Ishikawa (cell line): ENCODE measurements at regions not wholly inside any gene's neighbourhood (a gene's known extent, or its start where the extent isn't known, plus 50 kb on each side); places are given as distances from the start of the nearest gene placed in this dataset.

ENCODE experiments used
- CEBPB ChIP-seq: IDR thresholded peaks from 2 replicates; pipeline ENCODE4 v1.6.1; 2012
- CREB1 ChIP-seq: IDR thresholded peaks from 2 replicates; pipeline ENCODE4 v1.6.1; 2012; ENCODE audit warnings: low read depth
- EGR1 ChIP-seq: IDR thresholded peaks from 2 replicates; pipeline ENCODE4 v1.6.1; 2012
- EP300 ChIP-seq: IDR thresholded peaks from 2 replicates; pipeline ENCODE4 v1.6.1; 2012; ENCODE audit warnings: borderline replicate concordance
- FOXM1 ChIP-seq: IDR thresholded peaks from 2 replicates; pipeline ENCODE4 v1.6.1; 2012; ENCODE audit warnings: low read depth, borderline replicate concordance
- NFIC ChIP-seq: IDR thresholded peaks from 2 replicates; pipeline ENCODE4 v1.6.1; 2012
- RAD21 ChIP-seq: IDR thresholded peaks from 2 replicates; pipeline ENCODE4 v1.6.1; 2012; ENCODE audit warnings: low read depth
- TAF1 ChIP-seq: IDR thresholded peaks from 2 replicates; pipeline ENCODE4 v1.6.1; 2012; ENCODE audit warnings: low read depth, mild to moderate bottlenecking
- TCF12 ChIP-seq: IDR thresholded peaks from 2 replicates; pipeline ENCODE4 v1.6.1; 2012; ENCODE audit warnings: low read depth
- TEAD4 ChIP-seq: IDR thresholded peaks from 2 replicates; pipeline ENCODE4 v1.6.1; 2012
- YY1 ChIP-seq: IDR thresholded peaks from 2 replicates; pipeline ENCODE4 v1.6.1; 2012; ENCODE audit warnings: low read depth
- ZBTB7A ChIP-seq: IDR thresholded peaks from 2 replicates; pipeline ENCODE4 v1.6.1; 2012; ENCODE audit warnings: low read depth
- TF ChIP-seq, protein P1 (sequence below): IDR thresholded peaks from 2 replicates; pipeline ENCODE4 v1.6.1; 2012
- TF ChIP-seq, protein P2 (sequence below): IDR thresholded peaks from 2 replicates; pipeline ENCODE4 v1.6.1; 2012
- TF ChIP-seq, protein P3 (sequence below): IDR thresholded peaks from 2 replicates; pipeline ENCODE4 v1.6.1; 2012; ENCODE audit warnings: low read depth, mild to moderate bottlenecking

DNA sequence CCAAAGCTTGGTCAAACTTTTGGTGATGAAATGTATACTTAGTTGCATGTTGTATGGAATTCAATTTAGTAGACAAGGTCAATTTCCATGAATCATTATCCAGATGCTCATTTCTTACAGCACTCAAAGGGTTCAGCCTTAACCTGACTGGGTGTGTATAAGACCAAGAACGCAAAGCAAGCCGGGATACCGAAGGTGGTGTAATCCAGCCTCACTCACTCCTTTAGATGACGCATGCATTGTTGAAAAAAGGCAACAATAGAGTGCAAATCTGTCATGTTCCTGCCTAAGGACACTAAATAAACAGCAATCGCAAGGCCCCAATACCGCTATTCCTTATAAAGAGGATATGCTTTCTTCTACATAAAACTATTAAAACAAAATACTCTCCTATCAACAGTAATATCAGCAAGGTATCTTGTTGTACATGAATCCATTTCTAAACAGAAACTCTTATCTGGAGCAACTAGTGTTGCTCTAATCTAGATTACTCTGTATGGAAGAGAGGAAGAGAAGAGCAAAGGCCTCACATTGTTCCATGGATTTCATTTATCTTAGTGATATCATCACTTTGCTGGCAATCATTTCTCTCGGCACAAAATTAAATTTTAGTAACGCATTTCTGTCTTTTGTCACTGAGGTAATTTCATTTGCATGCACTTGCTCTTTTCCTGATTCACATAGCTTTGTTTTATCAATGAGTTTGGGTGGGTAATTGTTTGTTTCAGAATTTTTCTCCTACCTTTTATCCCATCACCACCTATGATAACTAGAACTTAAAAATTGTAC lies 96.2 kb downstream of the PLK2 start:
- TF ChIP-seq CREB1 (no peak), EGR1 (no peak)

DNA sequence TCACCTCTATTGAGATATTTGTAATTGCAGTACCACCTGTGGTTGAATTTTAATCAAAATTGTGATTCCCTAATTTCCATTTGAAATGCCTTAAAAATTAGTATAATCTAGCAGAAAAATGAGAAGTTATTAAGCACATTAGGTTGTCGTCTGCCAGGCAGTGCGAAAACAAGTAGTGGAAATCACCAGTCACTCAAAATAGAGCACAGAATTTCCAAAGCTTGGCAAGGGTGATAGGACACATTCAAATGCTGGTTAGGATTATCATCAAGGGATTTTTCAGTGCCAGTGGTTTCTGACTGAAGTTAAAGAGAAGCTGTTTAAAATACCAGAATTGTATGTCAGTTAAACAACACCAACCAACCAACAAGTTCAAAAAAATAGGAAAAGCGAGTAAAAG lies 97.8 kb downstream of the PLK2 start:
- TF ChIP-seq, protein P1, sequence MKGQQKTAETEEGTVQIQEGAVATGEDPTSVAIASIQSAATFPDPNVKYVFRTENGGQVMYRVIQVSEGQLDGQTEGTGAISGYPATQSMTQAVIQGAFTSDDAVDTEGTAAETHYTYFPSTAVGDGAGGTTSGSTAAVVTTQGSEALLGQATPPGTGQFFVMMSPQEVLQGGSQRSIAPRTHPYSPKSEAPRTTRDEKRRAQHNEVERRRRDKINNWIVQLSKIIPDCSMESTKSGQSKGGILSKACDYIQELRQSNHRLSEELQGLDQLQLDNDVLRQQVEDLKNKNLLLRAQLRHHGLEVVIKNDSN = no peak
- no peak for TF ChIP-seq ZBTB7A
- TF ChIP-seq TEAD4 = no peak
- TF ChIP-seq, protein P2, sequence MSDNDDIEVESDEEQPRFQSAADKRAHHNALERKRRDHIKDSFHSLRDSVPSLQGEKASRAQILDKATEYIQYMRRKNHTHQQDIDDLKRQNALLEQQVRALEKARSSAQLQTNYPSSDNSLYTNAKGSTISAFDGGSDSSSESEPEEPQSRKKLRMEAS = no peak
- no peak for TF ChIP-seq TCF12
- TF ChIP-seq CEBPB = no peak
- no peak for TF ChIP-seq FOXM1
- TF ChIP-seq NFIC = no peak
- no peak for TF ChIP-seq RAD21
- TF ChIP-seq YY1 = no peak
- TF ChIP-seq, protein P3, sequence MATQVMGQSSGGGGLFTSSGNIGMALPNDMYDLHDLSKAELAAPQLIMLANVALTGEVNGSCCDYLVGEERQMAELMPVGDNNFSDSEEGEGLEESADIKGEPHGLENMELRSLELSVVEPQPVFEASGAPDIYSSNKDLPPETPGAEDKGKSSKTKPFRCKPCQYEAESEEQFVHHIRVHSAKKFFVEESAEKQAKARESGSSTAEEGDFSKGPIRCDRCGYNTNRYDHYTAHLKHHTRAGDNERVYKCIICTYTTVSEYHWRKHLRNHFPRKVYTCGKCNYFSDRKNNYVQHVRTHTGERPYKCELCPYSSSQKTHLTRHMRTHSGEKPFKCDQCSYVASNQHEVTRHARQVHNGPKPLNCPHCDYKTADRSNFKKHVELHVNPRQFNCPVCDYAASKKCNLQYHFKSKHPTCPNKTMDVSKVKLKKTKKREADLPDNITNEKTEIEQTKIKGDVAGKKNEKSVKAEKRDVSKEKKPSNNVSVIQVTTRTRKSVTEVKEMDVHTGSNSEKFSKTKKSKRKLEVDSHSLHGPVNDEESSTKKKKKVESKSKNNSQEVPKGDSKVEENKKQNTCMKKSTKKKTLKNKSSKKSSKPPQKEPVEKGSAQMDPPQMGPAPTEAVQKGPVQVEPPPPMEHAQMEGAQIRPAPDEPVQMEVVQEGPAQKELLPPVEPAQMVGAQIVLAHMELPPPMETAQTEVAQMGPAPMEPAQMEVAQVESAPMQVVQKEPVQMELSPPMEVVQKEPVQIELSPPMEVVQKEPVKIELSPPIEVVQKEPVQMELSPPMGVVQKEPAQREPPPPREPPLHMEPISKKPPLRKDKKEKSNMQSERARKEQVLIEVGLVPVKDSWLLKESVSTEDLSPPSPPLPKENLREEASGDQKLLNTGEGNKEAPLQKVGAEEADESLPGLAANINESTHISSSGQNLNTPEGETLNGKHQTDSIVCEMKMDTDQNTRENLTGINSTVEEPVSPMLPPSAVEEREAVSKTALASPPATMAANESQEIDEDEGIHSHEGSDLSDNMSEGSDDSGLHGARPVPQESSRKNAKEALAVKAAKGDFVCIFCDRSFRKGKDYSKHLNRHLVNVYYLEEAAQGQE = no peak
- TF ChIP-seq CREB1 = no peak
- no peak for TF ChIP-seq EP300
- no peak for TF ChIP-seq EGR1
- no peak for TF ChIP-seq TAF1

DNA sequence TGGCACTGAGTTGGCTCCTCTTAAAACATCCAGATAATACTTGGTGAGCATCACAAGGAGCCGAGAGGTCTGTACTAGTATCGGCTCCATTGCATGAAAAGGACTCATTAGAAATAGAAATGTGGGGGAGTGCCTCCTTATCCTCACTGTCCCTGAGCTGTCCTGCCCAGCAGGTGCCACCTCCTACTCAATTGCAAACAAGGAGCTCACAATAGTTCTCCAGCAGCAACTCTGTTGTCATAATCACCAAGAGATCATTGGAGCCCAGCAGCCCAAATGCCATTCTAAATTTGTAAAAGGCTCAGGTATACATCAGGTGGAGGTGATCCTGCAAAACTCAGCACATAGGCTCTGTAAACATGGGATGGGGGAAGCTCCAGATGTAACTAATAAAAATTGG lies 99.1 kb downstream of the PLK2 start:
- TF ChIP-seq, protein P3 = no peak
- no peak for TF ChIP-seq TAF1
- TF ChIP-seq CREB1 = no peak
- TF ChIP-seq RAD21 = no peak
- no peak for TF ChIP-seq EP300
- TF ChIP-seq TEAD4 = no peak
- no peak for TF ChIP-seq ZBTB7A

DNA sequence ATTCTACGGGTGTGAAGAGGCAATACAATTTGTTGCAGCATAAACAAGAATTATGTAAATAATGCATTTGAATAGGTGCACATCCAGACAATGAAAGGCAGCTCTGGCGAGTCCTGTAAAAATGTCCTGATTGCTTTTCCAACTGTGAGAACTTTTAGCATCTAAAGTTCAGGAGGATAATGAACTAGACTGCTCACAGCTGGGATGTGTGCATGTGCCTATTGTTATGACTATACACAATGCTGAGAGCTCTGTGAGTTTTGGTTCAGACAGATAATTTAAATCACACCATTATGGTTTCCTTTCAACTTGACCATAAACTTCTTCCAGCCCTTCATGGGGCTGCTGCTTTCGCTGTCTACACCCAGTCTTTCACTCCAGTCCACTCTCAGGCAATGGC lies 99.9 kb downstream of the PLK2 start:
- TF ChIP-seq RAD21 (no peak), NFIC (no peak), EGR1 (no peak), TEAD4 (no peak), YY1 (no peak), EP300 (no peak), TCF12 (no peak), FOXM1 (no peak), CREB1 (no peak), TAF1 (no peak)
- TF ChIP-seq, protein P2 = no peak

DNA sequence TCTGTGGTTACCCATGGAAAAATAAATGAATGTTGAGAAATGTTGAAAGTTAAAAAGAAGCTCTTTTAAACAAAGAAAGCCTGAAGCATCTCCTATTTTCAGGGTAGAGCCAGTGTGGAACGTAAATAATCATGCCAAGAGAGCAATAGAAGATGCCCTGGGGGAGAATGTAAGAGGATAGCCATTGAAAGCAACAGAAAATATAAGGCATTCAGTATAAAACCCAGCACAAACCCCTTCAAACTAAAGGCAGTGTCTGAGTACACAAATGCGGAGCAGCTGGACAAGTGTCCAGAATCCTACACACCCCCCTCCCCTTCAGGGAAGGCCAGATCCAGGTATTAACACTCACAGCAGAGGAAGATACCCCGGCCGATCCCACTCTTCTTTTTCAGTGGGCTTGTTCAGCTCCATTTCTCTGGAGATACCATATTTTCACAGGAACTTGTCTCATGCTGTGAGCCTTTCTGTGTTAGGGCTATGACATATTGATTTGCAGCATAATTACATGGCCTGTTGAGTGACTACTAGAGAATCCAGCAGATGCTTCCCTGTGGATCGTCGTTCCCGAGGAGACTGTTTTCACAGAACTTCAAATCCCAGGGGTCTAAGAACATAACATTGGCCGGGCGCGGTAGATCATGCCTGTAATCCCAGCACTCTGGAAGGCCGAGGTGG lies 101.2 kb downstream of the PLK2 start:
- TF ChIP-seq CEBPB (no peak), CREB1 (no peak), YY1 (no peak), TEAD4 (no peak), TCF12 (no peak), FOXM1 (no peak), NFIC (no peak), ZBTB7A (no peak), EP300 (no peak)
- TF ChIP-seq, protein P1 = no peak
